ENCODE measurements at regions not wholly inside any gene's neighbourhood (a gene's known extent, or its start where the extent isn't known, plus 50 kb on each side); places are given as distances from the start of the nearest gene placed in this dataset.
"Not testable (repeated sequence)": the region's sequence is repeated elsewhere in the genome, so short reads cannot be mapped to it uniquely, and the experiment has no call there.

DNA sequence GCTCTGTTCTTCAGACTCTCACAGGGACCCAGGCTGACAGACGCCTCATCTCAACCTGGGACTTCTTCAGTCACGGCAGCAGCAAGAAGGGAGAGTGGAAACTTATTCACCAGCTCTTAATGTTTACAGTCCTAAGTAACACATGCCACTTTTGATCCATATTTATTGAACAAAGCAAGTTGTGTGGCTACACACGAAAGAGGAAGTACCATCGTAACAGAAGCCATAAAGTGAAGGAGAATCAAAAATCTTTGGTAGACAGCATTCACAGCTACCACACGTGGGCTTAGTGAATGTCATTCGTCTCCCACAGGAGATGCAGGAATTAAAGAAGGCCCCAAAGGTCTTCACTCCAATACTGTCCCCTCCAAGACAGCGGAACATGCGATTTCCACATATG, 582.6 kb downstream of the CETN3 start:
- H3K36me3 ChIP-seq (ENCODE audit: control insufficient read depth, insufficient read depth, low read length) = no peaks in the 10 kb centered on the region
- H3K27me3 ChIP-seq (replicated peaks; ENCODE audit: control insufficient read depth, insufficient read depth, low read length) = no peaks in the 10 kb centered on the region
- no peak overlapping the region for H3K4me3 ChIP-seq (replicated peaks; ENCODE audit: low read depth, low read length)
- DNase-seq (ENCODE audit: extremely low read depth, insufficient read length) = no peak
- TF ChIP-seq, protein P1, sequence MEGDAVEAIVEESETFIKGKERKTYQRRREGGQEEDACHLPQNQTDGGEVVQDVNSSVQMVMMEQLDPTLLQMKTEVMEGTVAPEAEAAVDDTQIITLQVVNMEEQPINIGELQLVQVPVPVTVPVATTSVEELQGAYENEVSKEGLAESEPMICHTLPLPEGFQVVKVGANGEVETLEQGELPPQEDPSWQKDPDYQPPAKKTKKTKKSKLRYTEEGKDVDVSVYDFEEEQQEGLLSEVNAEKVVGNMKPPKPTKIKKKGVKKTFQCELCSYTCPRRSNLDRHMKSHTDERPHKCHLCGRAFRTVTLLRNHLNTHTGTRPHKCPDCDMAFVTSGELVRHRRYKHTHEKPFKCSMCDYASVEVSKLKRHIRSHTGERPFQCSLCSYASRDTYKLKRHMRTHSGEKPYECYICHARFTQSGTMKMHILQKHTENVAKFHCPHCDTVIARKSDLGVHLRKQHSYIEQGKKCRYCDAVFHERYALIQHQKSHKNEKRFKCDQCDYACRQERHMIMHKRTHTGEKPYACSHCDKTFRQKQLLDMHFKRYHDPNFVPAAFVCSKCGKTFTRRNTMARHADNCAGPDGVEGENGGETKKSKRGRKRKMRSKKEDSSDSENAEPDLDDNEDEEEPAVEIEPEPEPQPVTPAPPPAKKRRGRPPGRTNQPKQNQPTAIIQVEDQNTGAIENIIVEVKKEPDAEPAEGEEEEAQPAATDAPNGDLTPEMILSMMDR (IDR thresholded peaks at IDR 0.05; ENCODE audit: insufficient read depth, low read length, poor library complexity, severe bottlenecking) = no peak

DNA sequence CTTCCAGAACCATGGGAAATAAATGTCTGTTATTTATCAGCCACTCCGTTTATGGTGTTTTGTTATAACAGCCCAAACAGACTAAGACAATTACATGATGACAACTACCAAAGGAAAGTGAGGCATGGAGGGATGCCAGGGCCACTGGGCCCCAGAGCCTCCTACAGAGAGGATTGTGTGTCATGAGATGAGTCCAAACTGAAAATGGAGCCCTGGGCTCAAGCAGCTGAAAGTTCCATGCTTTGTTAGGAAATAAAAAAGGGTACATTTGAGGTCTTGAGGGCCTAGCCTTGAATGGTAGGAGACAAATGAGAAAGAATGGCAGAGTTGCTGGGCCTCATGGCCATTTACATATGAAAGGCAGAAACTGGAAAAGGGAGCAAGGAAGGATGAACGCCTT, 586.5 kb downstream of the CETN3 start:
- Histone ChIP-seq H3K27me3 (replicated peaks; ENCODE audit: control insufficient read depth, insufficient read depth, low read length) (no peaks in the 10 kb centered on the region), H3K4me3 (replicated peaks; ENCODE audit: low read depth, low read length) (no peak overlapping the region), H3K36me3 (ENCODE audit: control insufficient read depth, insufficient read depth, low read length) (no peaks in the 10 kb centered on the region)
- no peak for DNase-seq (ENCODE audit: extremely low read depth, insufficient read length)
- TF ChIP-seq, protein P1 (IDR thresholded peaks at IDR 0.05; ENCODE audit: insufficient read depth, low read length, poor library complexity, severe bottlenecking) = no peak

DNA sequence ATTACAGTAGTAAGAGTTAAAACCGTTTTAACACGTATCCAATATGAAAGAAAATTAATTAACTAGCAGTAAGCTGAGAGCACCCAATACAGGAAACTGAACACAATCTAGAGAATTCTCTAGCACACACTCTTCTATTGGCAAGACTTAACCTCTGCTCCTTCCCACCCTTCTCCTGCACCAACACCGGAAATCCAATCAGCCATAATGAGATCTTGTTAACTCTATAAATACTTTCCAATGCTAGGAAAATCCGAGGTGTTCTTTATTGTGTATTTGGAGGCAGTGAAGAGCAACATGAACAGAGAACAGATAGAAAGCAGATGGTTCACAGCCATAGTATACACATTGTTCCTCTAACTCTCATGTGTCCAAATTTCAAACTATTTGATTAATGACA, 591.7 kb downstream of the CETN3 start:
- TF ChIP-seq, protein P1 (IDR thresholded peaks at IDR 0.05; ENCODE audit: insufficient read depth, low read length, poor library complexity, severe bottlenecking) = no peak
- no peak overlapping the region for H3K4me3 ChIP-seq (replicated peaks; ENCODE audit: low read depth, low read length)
- no peaks in the 10 kb centered on the region for H3K36me3 ChIP-seq (ENCODE audit: control insufficient read depth, insufficient read depth, low read length)
- DNase-seq (ENCODE audit: extremely low read depth, insufficient read length) = no peak
- H3K27me3 ChIP-seq (replicated peaks; ENCODE audit: control insufficient read depth, insufficient read depth, low read length) = no peaks in the 10 kb centered on the region

DNA sequence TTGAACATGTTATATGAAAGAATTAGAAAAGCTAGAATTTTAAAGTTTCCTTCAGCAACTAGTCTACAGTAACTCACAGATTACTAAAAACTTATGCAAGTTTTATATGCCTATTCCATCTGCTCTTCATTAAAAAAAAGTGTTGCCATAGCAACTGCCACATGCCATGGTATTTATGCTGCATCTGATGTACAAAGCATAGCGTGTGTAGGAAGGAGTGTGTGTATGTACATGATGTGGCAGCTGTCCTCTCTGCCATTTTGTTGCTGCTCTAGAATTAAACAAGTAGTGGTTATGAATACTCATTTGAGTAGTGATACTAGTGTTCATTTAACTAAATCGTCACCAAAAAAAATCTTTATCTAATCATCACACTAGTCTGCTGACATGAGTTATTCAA, 593.5 kb downstream of the CETN3 start:
- TF ChIP-seq, protein P1 (IDR thresholded peaks at IDR 0.05; ENCODE audit: insufficient read depth, low read length, poor library complexity, severe bottlenecking) = no peak

DNA sequence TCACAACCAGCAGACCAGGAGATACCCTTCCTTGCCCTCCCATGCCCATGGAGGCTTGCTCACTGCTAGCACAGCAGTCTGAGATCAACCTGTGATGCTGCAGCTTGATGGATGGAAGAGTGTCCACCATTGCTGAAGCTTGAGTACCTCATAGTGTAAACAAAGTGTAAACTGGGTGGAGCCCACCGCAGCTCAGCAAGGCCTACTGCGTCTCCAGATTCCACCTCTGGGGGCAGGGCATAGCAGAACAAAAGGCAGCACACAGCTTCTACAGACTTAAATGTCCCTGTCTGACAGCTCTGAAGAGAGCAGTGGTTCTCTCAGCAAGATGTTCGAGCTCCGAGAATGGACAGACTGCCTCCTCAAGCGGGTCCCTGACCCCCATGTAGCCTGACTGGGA, 608.8 kb downstream of the CETN3 start:
- H3K27me3 ChIP-seq (replicated peaks; ENCODE audit: control insufficient read depth, insufficient read depth, low read length); H3K36me3 ChIP-seq (ENCODE audit: control insufficient read depth, insufficient read depth, low read length); DNase-seq (ENCODE audit: extremely low read depth, insufficient read length); H3K4me3 ChIP-seq (replicated peaks; ENCODE audit: low read depth, low read length): not testable (repeated sequence)

More for the DNA sequence above, 593.5 kb downstream of the CETN3 start:
- no peaks in the 10 kb centered on the region for H3K27me3 ChIP-seq (replicated peaks; ENCODE audit: control insufficient read depth, insufficient read depth, low read length)
- no peak for DNase-seq (ENCODE audit: extremely low read depth, insufficient read length)
- H3K4me3 ChIP-seq (replicated peaks; ENCODE audit: low read depth, low read length) = no peak overlapping the region
- no peaks in the 10 kb centered on the region for H3K36me3 ChIP-seq (ENCODE audit: control insufficient read depth, insufficient read depth, low read length)

DNA sequence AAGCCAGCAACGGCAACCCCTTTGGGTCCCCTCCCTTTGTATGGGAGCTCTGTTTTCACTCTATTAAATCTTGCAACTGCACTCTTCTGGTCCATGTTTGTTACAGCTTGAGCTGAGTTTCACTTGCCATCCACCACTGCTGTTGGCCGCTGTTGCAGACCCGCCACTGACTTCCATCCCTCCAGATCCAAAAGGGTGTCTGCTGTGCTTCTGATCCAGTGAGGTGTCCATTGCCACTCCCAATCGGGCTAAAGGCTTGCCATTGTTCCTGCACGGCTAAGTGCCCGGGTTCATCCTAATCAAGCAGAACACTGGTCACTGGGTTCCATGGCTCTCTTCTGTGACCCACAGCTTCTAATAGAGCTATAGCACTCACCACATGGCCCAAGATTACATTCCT, 615.1 kb downstream of the CETN3 start:
- H3K4me3 ChIP-seq (replicated peaks; ENCODE audit: low read depth, low read length); H3K36me3 ChIP-seq (ENCODE audit: control insufficient read depth, insufficient read depth, low read length); H3K27me3 ChIP-seq (replicated peaks; ENCODE audit: control insufficient read depth, insufficient read depth, low read length); DNase-seq (ENCODE audit: extremely low read depth, insufficient read length): not testable (repeated sequence)

DNA sequence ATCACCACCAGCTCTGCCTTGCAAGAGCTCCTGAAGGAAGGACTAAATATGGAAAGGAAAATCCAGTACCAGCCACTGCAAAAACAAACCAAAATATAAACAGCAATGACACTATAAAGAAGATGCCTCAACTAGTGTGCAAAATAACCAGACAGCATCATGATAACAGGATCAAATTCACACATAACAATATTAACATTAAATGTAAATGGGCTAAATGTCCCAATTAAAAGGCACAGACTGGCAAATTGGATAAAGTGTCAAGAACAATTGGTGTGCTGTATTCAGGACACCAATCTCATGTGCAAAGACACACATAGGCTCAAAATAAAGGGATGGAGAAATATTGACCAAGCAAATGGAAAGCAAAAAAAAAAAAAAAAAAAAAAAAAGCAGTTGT, 629.8 kb downstream of the CETN3 start:
- not testable (repeated sequence) for H3K36me3 ChIP-seq (ENCODE audit: control insufficient read depth, insufficient read depth, low read length); H3K27me3 ChIP-seq (replicated peaks; ENCODE audit: control insufficient read depth, insufficient read depth, low read length); DNase-seq (ENCODE audit: extremely low read depth, insufficient read length); H3K4me3 ChIP-seq (replicated peaks; ENCODE audit: low read depth, low read length)
